HepG2 (cell line): ENCODE measurements at regions not wholly inside any gene's neighbourhood (a gene's known extent, or its start where the extent isn't known, plus 50 kb on each side); places are given as distances from the start of the nearest gene placed in this dataset.

Experiments
- ATAC-seq: fragments of 200-7000 bp; cut with Tn5 transposase; 3 replicates; pipeline ENCODE4 v1.9.1; 2020; ENCODE audit warnings: mild to moderate bottlenecking, moderate library complexity
- BruUV-seq: library from RNA; stranded (reverse); fragments of 400-500 nt; replicated peaks from 2 replicates; lab custom pipeline; 2021; lab: Mats Ljungman, UMichigan
- CTCF ChIA-PET: fragments of 300-600 bp; formaldehyde crosslinking; extraction: SDS; loops from one replicate; lab custom pipeline; 2021; ENCODE audit warnings: low total read pairs, inconsistent platforms, low intra/inter-chr PET ratio; lab: Yijun Ruan, JAX
- POLR2A ChIA-PET: fragments of 350-600 bp; sonication (Branson Sonifier 250); formaldehyde crosslinking; loops from one replicate; lab custom pipeline; 2020; ENCODE audit warnings: antibody characterized with exemption, inconsistent platforms; lab: Yijun Ruan, JAX
- DNase-seq: peaks from one replicate; pipeline ENCODE4 v3.0.0-alpha.2; 2015; ENCODE audit warnings: low spot score
- FAIRE-seq: peaks from 3 replicates; lab custom pipeline; 2011; peaks lifted over from hg19 to GRCh38; lab: Jason Lieb, UNC
- H2AFZ ChIP-seq: one replicate; pipeline ENCODE4 v1.6.1; 2011; ENCODE audit warnings: low read length, inconsistent platforms
- H3K27ac ChIP-seq: fragments of 300-600 bp; 3 replicates; pipeline ENCODE4 v1.8.0; 2011; ENCODE audit warnings: mixed run types, mild to moderate bottlenecking, mixed read lengths, low read length, inconsistent platforms; ENCODE audit not compliant: insufficient read depth; ENCODE audit errors: extremely low read length
- H3K27me3 ChIP-seq, 2 experiments: fragments of 200-600 bp in 1 of 2; 2 replicates in 1 of 2; 3 replicates in 1 of 2; pipeline versions ENCODE4 v1.6.0 to v1.8.0; 2011; ENCODE audit warnings: low read length in 2 of 2, mild to moderate bottlenecking in 2 of 2, moderate library complexity in 2 of 2, inconsistent platforms in 1 of 2; ENCODE audit not compliant: insufficient read depth in 2 of 2, control insufficient read depth in 1 of 2
- H3K36me3 ChIP-seq, 2 experiments: fragments of 200-600 bp in 1 of 2; replicated peaks in 1 of 2; 2 replicates in 1 of 2; 3 replicates in 1 of 2; pipeline versions ENCODE4 v1.5.1 to v1.8.0; 2011; ENCODE audit warnings: low read length in 2 of 2, inconsistent platforms in 1 of 2; ENCODE audit not compliant: insufficient read depth in 2 of 2, control insufficient read depth in 1 of 2
- H3K4me1 ChIP-seq: 2 replicates; pipeline ENCODE4 v1.5.1; 2012; ENCODE audit warnings: low read length, inconsistent platforms; ENCODE audit not compliant: insufficient read depth
- H3K4me2 ChIP-seq: 2 replicates; pipeline ENCODE4 v1.6.0; 2011; ENCODE audit warnings: low read depth, low read length, inconsistent platforms
- H3K4me3 ChIP-seq, 3 experiments: fragments of 200-600 bp in 1 of 3; sonication (generic), shearing (Covaris generic) in 1 of 3; replicated peaks in 1 of 3; 2 replicates each; pipeline ENCODE4 v1.5.1; 2011 to 2016; ENCODE audit warnings: low read length in 3 of 3, inconsistent platforms in 2 of 3, low read depth in 2 of 3, mild to moderate bottlenecking in 2 of 3, control low read depth in 1 of 3, mixed read lengths in 1 of 3; ENCODE audit not compliant: insufficient read depth in 1 of 3
- H3K79me2 ChIP-seq: one replicate; pipeline ENCODE4 v1.6.1; 2011; ENCODE audit warnings: low read length, inconsistent platforms; ENCODE audit not compliant: insufficient read depth
- H3K9ac ChIP-seq: 2 replicates; pipeline ENCODE4 v1.6.0; 2011; ENCODE audit warnings: mild to moderate bottlenecking, low read depth, low read length, inconsistent platforms; ENCODE audit not compliant: insufficient read depth
- H3K9me3 ChIP-seq: 2 replicates; pipeline ENCODE4 v1.5.1; 2012; ENCODE audit warnings: mild to moderate bottlenecking, low read length
- H4K20me1 ChIP-seq: 2 replicates; pipeline ENCODE4 v1.6.0; 2011; ENCODE audit warnings: inconsistent platforms, mild to moderate bottlenecking, low read length, moderate library complexity; ENCODE audit not compliant: insufficient read depth
- E2F2 ChIP-seq: sonication (generic); formaldehyde crosslinking; IDR thresholded peaks from 2 replicates; pipeline ENCODE4 v1.4.0; 2020; ENCODE audit warnings: missing genetic modification reagents, borderline replicate concordance
- GTF3A ChIP-seq: sonication (generic); formaldehyde crosslinking; conservative IDR thresholded peaks from 2 replicates; pipeline ENCODE4 v1.4.0; 2020; ENCODE audit warnings: mild to moderate bottlenecking, missing genetic modification reagents
- HINFP ChIP-seq: sonication (generic); formaldehyde crosslinking; IDR thresholded peaks from 2 replicates; pipeline ENCODE4 v1.4.0; 2020; ENCODE audit warnings: low read depth, mild to moderate bottlenecking, missing genetic modification reagents
- KLF9 ChIP-seq: IDR thresholded peaks from 2 replicates; pipeline ENCODE4 v1.6.1; 2016; ENCODE audit warnings: low read depth
- LRRFIP1 ChIP-seq: sonication (generic); formaldehyde crosslinking; conservative IDR thresholded peaks from 2 replicates; pipeline ENCODE4 v1.4.0; 2020; ENCODE audit warnings: missing genetic modification reagents
- TCF12 ChIP-seq, 2 experiments: fragments of 450-650 bp in 1 of 2; sonication (generic) in 1 of 2; formaldehyde crosslinking in 1 of 2; IDR thresholded peaks; 2 replicates each; pipeline versions ENCODE4 v1.6.1 to v1.8.0; 2017 to 2022; ENCODE audit warnings: antibody characterized with exemption in 1 of 2, mild to moderate bottlenecking in 1 of 2, missing genetic modification reagents in 1 of 2, moderate library complexity in 1 of 2
- U2AF1 ChIP-seq: fragments of 200-400 bp; formaldehyde crosslinking; optimal IDR thresholded peaks from 2 replicates; pipeline ENCODE3; 2017; ENCODE audit warnings: mild to moderate bottlenecking, low read depth, low read length
- ZBTB10 ChIP-seq: sonication (generic); formaldehyde crosslinking; IDR thresholded peaks from 2 replicates; pipeline ENCODE4 v1.4.0; 2020; ENCODE audit warnings: missing genetic modification reagents, borderline replicate concordance
- ZNF496 ChIP-seq: sonication (generic); formaldehyde crosslinking; IDR thresholded peaks from 2 replicates; pipeline ENCODE4 v1.8.1; 2023; ENCODE audit warnings: mild to moderate bottlenecking, moderate library complexity, missing genetic modification reagents; ENCODE audit not compliant: insufficient replicate concordance
- WGBS: methylation state at CpG from one replicate; pipeline ENCODE4 v1.1.6; 2017; ENCODE audit warnings: low lambda C conversion rate; 5-methylcytosine and 5-hydroxymethylcytosine counted together
- in situ Hi-C: cut with HindIII; loops from 2 replicates; pipeline ENCODE4 v1.10.0; 2017; ENCODE audit warnings: low pct_unique_long_range_greater_than_20kb; ENCODE audit not compliant: extremely low pct_ligation_motif_present
- intact Hi-C: fragments of 100-400 bp; cut with micrococcal nuclease; formaldehyde crosslinking; loops from one replicate; pipeline ENCODE4 v1.10.0; 2022; ENCODE audit not compliant: unreplicated experiment

- H3K4me3 ChIP-seq, result no peak overlapping the region
- intact Hi-C loops (no loop called here), in situ Hi-C loops (no loop called here)
- no peaks in the 10 kb centered on the region for H3K9me3 ChIP-seq
- no peak overlapping the region for H3K4me2 ChIP-seq
- ChIA-PET CTCF (no interaction called here), POLR2A (no interaction called here)
- no peak for DNase-seq
- no peak overlapping the region for H2AFZ ChIP-seq
- WGBS, result 71% methylated on average over 1 of the region's 1 CpG
- H3K27me3 ChIP-seq, result peaks cover 0 to 2% of the 10 kb centered on the region in 2 experiments; a peak in 1 of 5 replicates
- TF ChIP-seq E2F2 (CRISPR knock-in tag) (no peak), U2AF1 (no peak)
- H3K79me2 ChIP-seq, result no peaks in the 10 kb centered on the region
- H4K20me1 ChIP-seq, result no peaks in the 10 kb centered on the region
- FAIRE-seq, result no peak
- no TSS peak for BruUV-seq
- H3K9ac ChIP-seq, result no peak overlapping the region
- H3K27ac ChIP-seq, result no peak overlapping the region
- no peaks in the 10 kb centered on the region for H3K4me1 ChIP-seq
- H3K36me3 ChIP-seq, result no peaks in the 10 kb centered on the region
- ATAC-seq, result no peak
Observed at GRCh38 chr9:109722007-109722406, 58.0 kb upstream of the PALM2AKAP2 start.

GRCh38 chr9:109723781-109724180, 56.2 kb upstream of the PALM2AKAP2 start:
- intact Hi-C loops, result no loop called here
- no peak overlapping the region for H3K4me3 ChIP-seq
- H3K36me3 ChIP-seq, result no peaks in the 10 kb centered on the region
- no TSS peak for BruUV-seq
- H2AFZ ChIP-seq, result no peak overlapping the region
- H3K9ac ChIP-seq, result no peak overlapping the region
- FAIRE-seq (no peak), DNase-seq (no peak), ATAC-seq (no peak)
- H3K27ac ChIP-seq, result no peak overlapping the region
- no peaks in the 10 kb centered on the region for H3K4me1 ChIP-seq
- ChIA-PET POLR2A (no interaction called here), CTCF (no interaction called here)
- H3K4me2 ChIP-seq, result no peak overlapping the region
- in situ Hi-C loops, result no loop called here
- H3K9me3 ChIP-seq, result no peaks in the 10 kb centered on the region
- no peaks in the 10 kb centered on the region for H3K79me2 ChIP-seq
- H4K20me1 ChIP-seq, result no peaks in the 10 kb centered on the region
- H3K27me3 ChIP-seq, result no peaks in the 10 kb centered on the region; a peak in 1 of 5 replicates
- 0% methylated on average over 2 of the region's 2 CpGs for WGBS
- TF ChIP-seq HINFP (CRISPR knock-in tag), result no peak
- no peak for TF ChIP-seq ZNF496 (CRISPR knock-in tag)
- TF ChIP-seq ZBTB10 (CRISPR knock-in tag), result no peak
- no peak for TF ChIP-seq KLF9 (CRISPR knock-in tag)
- no peak for TF ChIP-seq LRRFIP1
- TF ChIP-seq GTF3A (CRISPR knock-in tag), result no peak
- TF ChIP-seq TCF12 (IDR thresholded peaks at IDR 0.05), result no peak
- no peak for TF ChIP-seq TCF12 (CRISPR knock-in tag; IDR thresholded peaks at IDR 0.05)
